T-helper 2 cell treated with Interferon-gamma antibody and Interleukin-4, amounts not matched to agents 100 ng/mL and 5 ng/mL, for 36 hours (primary cell): ENCODE measurements at regions not wholly inside any gene's neighbourhood (a gene's known extent, or its start where the extent isn't known, plus 50 kb on each side); places are given as distances from the start of the nearest gene placed in this dataset.

ENCODE experiments used
- intact Hi-C: fragments of 100-400 bp; cut with micrococcal nuclease; formaldehyde crosslinking; loops from one replicate; pipeline ENCODE4 v1.15.1; 2023

DNA sequence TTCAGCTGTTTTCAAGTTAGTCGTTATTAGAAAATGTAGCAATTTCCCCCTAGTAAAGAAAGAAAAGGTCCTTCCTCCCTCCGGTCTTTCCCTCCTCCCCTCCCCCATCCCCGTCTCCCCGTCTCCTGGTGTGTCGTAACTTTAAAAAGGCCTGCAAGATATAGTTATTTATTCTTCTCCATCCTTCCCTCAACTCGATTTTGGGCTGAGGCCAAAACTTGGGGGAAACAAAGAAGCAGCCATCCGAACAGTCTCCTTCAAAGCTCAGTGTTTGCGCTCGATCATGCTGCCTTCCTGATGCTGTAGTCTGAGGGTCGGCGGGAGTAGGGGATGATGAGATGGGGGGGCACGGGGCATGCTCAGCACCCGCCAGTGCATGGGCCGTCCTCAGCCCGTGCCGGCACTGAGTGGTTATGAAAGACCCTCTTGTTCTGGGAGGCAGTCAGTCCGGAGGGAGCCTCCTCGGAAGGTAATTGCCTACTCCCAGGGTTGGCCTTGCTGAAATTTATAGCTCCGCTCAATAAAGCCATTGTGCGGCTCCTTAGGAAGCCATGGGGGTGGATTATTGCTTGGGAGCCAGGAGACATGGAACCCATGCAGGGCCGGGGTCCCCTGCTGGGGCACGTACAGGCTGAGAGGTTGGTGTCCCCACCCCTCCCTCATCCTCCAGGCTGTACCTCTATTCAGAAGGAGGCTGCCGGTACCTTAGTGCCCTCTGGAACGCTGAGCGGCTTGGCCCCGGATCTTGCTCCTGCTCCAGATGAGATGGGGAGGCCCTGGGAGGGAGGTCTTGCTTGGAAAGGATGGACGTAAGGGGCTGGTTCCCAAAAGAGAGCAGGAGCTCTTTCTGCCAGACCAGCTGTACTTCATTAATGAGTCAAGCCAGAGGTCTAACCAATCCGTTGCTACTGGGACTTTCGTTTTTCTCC is 212.7 kb upstream of the CADM1 start:
- intact Hi-C loops = no loop called here

DNA sequence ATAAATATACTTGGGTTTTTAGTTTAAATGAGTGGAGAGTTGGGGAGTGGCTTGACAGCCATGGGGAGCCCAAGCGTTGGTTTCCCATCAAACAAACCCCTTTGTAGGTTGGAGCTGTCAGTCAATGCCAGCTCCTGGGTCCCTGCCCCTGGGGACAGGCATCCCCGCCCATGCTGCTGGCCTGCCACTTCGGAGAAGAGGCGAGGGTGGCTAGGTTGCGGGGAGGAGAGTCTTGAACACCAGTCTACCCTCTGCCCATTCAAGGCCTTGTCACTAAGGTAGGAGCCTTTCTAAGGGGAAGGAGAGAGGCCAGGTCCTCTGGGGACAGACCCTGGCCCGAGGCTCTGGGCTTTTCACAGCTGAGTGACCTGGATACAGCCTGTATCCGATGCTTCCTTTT is 211.9 kb upstream of the CADM1 start:
- intact Hi-C loops = no loop called here

DNA sequence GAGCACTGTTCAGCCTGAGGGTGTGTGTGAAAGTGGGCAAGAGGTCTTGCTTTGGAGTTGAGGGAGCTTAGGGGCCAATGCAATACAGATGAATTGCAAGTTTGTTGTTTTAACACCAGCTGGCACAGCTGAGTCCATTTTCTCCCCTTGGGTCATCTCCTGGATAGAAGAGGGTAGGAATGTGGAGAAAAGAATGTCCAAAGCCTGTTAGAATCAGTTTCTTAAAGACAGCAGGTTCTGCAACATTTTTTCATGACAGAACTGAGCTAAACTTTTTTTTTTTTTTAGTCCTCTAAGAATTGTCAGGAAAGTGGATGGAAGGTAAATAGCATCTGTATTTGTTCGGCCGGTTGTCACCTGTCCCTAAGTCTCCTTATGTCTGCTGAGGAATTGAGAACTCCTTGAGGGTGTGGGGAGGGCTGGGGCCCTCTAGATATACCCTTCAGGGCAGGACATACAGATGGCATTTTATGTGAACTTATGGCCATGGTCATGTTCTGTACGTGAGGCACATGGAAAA is 211.1 kb upstream of the CADM1 start:
- intact Hi-C loops = no loop called here

DNA sequence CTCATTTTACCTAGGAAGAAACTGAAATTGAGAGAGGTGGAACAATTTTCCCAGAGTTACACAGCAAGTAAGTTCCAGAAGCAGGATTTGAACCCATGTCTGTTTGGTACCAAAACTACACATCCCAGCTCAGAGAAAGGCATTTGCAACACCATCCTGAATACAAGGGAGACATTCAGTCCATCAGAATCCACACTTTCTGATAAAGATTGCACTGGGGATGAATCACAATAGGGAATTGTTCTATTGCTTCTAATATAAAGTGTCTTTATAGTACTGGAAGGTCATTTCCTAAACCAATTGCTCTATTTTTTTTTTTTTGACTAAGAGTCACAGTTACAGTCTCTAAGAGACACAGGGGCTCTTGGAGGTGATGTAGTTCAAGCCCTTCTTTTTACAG is 208.1 kb upstream of the CADM1 start:
- intact Hi-C loops = no loop called here

DNA sequence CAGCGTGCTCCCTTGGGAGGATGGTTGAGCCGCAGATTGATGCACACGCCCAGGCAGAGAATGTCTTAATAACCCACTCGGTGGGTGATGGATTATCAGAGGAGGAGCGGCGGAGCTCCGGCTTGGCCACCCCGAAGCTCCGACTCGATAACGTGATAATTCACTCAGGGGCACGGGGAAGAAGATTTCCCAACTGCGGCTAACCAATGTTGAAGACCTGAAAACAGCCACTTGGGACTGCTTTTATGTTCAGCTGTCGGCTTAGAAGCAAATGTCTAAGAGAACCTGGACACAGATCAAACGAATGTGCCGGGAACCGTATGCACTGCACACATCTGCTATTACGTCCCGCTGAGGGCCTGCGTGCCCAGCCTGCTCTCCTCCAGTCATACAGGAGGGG is 206.8 kb upstream of the CADM1 start:
- intact Hi-C loops = no loop called here

DNA sequence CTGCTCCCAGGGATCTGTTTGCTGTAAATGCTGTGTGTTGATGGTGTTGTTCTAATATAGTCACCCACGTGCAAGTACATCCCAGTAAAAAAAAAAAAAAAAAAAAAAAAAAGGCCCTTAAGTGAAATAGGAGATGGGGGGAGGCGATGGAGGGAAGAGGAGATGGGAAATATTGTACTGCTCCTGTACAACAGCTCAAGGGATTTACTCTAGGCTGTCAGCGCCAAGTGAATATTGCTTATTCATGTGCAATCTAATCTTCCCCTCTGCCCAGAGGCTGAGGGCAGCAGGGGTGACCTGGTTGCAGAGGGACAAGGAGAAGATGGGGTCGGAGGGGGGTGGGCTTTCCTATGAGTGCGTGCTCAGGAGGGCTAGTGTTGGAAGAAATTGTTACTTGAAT is 206.2 kb upstream of the CADM1 start:
- intact Hi-C loops = no loop called here

DNA sequence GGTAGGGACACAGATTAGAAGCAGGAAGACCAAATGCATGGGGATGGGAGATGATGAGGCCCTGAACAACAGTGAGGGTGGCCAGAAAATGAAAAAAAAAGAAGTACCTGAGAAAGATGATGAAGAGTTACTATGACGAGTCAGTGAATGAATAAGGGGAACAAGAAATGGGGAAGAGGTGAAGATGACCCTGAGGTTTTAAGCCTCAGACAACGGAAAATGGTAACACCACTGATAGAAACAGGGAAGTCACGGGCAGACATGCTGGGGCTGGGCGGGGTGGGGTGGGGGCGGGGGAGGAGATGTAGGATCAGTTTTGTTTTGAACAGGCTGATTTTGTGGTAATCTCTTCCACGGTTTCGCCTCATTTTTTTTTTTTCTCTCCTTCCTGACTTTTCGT is 205.1 kb upstream of the CADM1 start:
- intact Hi-C loops = no loop called here

DNA sequence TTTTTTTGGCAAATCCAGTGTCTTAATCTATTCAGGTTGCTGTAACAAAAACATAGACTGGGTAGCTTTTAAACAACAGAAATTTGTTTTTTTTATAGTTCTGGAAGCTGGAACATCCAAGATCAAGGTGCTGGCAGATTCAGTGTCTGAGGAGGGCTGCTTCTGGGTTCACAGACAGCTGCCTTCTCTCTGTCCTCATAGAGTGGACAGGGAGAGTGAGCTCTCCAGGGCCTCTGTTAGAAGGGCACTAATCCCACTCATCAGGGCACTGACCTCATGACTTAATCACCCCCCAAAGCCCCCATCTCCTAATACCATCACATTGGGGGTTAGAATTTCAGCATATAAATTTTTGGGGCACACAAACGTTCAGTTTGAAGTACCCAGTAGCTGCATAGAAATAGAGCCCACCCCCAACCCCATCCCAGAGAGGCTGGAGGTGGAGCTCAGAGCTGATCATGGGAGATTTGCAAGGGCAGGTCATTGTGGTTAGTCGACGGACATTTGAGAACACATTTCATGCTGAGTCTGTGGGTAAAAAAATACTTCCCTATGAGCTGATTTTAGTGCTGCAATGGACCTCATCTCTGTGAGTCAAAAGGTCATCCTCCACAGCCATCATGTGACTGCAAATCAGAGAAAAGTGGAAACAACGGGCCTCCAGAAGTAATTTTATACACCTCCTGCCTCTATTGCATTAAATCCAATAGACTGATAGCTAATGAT is 203.1 kb upstream of the CADM1 start:
- intact Hi-C loops = no loop called here

DNA sequence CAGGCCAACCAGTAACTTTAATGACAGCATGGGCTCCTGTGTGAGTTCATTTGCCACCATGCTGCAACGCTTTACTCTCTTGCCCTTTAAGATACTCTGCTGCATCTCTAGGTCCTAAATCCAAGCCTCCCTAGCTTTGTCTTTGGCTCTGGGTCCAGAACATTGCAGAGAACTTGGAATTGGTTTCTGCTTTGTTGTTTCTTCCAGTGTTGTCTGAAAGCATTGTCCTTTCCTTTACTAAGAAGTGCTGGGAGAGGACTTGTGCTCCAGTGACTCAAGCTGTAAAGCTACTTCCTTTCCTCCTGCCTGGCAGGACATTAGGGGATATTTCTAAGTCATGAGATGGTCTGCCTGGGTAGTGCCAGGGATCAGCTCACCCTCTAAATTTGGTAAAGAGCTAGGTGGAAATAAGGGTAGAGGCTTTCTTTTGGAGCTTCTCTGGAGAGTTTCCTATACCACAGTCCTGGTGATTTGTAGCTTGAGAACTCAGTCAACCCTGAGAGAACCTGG is 202.5 kb upstream of the CADM1 start:
- intact Hi-C loops = no loop called here

DNA sequence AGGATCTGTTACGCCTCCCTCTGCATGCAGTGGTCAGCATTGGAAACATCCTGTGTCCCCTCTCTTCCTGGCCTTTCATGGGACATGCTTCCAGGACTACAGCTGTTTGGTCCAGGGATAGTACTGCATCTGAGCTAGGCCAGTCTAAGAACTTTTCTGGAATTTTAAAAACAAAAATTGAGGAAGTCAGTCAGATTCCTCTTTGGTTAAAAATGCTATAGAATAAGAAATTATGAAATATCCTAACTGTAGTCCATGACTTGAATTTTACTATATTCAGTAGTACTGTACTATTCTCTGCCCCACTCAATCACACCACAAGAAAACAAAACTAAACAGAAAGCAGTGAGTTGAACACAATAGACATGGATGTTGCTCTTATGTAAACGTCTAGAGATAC is 201.0 kb upstream of the CADM1 start:
- intact Hi-C loops = no loop called here

DNA sequence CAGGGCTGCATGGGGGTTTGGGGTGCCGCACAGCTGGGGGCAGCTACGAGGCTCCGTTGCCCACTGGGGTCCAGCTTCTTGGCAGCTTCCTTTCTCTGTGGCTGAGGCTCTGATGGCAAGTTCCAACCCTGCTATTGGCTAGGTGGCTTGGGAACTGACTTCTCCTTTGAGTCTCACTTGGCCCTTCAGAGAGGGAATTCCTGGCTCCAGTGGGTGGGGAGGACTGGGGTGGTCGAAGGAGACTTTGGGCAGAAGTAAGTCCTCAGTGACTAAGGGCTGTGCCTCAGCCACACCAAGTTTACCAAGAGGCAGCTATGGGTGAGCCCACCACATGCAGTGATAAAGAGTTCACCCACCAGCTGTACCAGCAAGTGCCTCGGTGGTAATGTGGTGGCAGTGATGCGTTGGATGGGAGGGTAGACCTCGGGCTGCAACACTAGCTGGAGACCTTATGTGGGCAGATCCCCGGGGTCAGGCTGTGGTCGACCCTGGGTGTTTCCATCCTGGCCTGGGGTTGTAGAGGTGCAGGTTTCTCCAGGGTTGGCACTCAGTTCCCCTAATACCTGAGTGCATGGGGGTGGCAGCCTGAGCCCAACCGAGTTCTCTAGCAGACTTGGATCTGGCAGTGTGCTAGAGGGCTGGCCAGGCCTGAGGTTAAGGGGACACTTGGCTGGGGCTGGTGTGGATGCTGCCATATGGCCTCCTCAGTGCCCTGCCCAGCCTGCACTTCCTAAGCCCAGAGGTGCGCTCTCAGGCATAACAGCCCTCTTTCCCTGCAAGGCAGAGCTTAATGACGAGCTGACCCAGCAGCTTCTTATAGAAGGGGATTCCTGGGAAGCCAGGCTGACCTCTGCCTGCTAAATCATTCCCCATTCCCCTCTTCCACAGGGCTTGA is 197.0 kb upstream of the CADM1 start:
- intact Hi-C loops = no loop called here

DNA sequence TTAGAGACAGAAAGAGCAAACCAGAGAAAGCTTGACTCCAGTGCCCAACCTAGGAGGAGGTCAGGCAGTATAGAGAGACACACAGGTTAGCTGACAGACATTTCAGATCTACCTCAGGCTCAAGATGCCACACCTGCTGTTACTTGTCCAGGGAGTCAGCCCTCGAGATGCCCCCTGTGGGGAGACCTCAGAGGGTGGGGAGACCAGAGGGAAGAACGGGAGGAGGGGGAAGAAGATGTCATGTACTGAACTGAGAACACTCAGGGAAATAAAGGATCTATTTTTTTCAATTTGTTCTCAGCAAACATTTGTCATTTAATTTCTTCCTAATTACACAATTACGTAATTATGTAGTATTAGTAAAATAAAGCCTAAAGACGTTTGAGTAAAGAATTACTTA is 196.3 kb upstream of the CADM1 start:
- intact Hi-C loops = no loop called here

DNA sequence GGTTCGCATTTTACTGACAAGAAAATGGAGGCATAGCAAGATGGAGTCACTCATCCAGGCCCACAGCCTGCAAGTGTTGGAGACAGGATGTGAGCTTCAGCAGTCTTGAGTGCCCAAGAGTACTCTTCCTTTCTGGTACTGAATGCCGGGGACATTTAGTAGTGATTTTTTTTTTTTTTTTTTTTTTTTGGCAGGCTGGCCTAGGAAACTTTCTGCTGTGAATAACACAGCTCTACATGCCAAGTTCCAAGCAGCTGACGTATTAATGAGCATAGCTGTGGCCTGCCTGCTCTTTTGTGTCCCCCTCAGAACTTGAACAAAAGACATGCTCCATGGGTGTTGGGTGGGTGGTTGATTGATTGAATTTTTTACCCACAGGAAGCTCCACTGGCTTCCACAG is 195.5 kb upstream of the CADM1 start:
- intact Hi-C loops = no loop called here

DNA sequence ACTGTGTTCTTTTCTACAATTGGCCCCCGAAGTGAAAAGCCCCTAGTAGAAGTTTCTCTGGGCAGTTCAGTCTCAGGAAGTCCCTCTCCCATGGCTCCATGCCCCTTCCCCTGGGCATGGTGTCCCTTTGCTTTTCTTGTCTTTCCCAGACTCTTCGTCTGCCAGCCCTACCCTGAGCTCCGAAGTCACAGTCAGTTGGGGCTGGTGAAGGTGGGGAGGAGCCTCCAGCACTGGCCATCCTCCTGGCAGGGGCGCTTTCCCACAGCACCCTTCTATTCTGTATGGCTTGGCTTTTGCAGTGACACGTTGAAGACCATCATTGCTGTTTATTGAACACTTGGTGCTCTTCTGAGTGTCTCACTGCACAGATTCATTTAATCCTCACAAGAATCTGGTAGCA is 195.1 kb upstream of the CADM1 start:
- intact Hi-C loops = no loop called here

DNA sequence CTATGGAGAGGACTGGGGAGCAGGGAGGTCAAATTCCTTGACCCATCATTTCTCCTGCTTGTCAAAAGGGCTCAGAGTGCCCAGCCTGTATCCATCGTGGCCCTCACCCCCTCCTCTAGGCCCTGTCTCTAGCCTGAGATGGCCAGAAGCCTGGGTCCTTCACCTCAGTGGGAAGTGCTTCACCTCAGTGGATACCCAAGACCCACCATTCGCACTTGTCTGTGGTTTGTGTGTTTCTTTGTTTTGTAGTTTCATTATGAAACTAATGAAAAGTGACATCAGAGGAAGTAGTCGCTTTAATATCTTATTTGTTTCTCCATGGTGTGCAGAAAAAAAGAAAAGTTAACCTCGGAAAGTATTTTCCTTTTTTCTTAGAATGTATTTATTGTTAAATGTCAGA is 194.0 kb upstream of the CADM1 start:
- intact Hi-C loops = no loop called here

DNA sequence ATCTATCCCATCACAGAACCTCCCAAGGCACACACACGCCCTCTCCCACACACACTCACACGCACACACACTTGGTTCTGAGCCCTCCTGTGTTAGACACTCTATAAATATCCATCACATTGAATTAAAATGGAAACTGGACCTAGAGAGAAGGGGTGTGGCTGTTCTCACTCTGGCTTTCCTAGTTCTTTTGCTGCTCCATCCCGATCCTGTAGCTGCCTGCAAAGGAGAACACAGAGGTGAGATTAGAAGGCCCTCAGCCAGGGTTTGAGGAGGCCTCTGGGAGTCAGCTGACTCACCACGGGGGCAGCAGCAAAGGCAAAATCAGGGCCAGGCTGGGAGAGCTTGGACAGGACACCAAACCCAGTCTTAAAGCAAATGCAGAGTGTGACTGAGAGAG is 192.3 kb upstream of the CADM1 start:
- intact Hi-C loops = no loop called here

DNA sequence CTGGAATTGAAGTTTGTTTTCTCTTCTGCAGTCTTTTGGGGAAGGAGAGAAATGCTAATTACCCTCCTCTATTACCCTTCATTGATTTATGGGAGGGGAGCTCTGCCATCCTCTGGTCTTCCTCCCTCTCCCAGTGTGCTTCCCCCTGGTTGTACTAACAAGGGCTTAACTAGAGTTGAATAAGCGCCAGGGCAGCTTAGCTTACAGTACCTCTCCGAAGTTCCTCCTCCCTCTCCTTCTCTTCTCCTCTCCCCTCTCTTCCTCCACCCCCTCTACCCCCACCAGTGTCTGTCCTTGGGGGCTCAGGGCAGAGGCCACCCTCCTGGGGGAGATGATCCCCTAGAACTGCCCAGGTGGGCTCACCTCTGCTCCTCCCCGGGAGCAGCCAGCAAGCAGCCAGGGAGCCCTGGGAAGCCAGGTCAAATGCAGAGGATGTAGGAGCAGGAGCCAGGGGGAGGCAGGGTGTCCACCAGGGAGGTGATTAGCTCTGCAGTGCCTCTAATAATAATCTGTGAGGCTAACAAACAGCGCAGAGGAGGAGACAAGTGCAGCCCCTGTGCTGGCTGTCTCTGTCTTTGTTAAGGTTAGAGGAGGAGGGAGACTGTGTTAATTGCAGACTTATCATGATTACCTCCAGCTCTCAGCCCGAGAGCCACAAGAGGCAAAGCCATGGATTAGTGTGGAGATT is 191.6 kb upstream of the CADM1 start:
- intact Hi-C loops = no loop called here

DNA sequence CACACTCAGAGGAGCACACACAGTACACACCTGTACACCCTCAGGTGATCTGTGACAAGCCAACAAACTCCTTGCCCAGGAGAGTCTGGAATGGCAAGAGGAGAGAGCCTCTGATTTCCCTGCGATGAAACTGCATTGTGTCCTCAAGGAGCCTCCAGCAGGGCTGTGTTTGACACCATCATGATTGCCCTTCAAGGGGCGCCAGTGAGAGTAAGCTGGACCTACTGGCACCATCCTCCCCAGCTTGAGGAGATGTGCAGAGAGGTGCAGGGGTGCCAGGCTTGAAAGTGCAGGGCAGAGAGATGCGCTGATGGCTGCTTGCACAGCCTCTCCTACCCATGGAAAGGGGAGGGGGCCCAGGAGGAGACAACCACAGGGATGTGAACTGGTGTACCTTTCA is 188.8 kb upstream of the CADM1 start:
- intact Hi-C loops = no loop called here

DNA sequence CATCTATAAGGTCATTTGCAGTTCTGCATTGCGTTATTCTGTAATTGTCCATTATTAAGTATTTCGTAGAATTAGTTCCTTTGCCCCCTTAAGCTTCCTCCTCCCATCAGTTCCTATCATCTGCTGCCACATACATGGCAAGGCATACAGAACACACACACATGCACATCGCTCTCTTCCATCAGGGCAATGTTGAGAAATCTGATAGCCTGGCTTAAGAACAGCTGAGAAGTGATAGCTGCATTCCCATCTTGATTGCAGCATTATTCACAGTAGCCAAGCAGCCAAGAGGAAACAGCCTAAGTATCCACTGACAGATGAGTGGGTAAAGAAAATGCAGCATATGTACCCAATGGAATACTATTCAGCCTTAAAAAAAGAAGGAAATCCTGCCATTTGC is 186.8 kb upstream of the CADM1 start:
- intact Hi-C loops = no loop called here

DNA sequence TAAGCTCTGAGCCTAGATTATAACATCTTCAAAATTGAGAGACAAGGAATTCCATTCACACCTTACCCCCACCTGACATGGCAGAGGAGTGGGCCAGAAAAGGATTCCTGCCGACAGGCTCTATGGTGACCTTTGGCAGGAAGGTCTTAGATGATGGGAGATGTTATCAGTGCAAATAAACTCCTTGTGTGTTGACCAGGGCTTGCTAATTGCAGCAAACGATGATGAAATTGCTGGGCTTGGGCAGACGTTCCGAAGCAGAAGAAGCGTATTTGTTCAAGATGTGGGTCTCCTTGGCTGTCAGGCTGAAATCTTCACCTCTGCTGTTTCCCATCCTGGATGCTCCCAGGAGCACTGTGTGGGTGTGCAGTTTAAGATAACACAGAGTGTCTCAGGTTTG is 183.7 kb upstream of the CADM1 start:
- intact Hi-C loops = no loop called here

DNA sequence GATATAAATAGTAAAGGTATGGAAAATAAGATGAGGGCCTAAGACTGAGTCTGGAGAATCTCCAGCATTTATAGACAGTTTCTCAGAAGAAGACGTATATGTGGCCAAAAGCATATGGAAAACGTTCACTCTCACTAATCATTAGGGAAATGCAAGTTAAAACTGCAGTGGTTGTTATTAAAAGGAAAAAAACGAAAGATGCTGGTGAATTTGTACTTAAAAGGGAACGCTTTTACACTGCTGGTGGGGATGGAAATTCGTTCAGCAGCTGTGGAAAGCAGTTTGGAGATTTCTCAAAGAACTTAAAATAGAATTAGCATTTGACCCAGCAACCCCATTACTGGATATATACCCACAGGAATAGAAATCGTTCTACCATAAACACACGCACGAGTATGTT is 180.5 kb upstream of the CADM1 start:
- intact Hi-C loops = no loop called here
